K562 (cell line): ENCODE measurements at regions not wholly inside any gene's neighbourhood (a gene's known extent, or its start where the extent isn't known, plus 50 kb on each side); places are given as distances from the start of the nearest gene placed in this dataset.

Experiments
- ATAC-seq: fragments of 200-7000 bp; cut with Tn5 transposase; 3 replicates; pipeline ENCODE4 v1.9.1; 2020; ENCODE audit warnings: moderate library complexity
- BruUV-seq: library from RNA; stranded (reverse); fragments of 400-500 nt; replicated peaks from 2 replicates; lab custom pipeline; 2021; lab: Mats Ljungman, UMichigan
- CTCF ChIA-PET: fragments of 300-600 bp; formaldehyde crosslinking; extraction: SDS; loops from one replicate; lab custom pipeline; 2021; ENCODE audit warnings: low intra/inter-chr PET ratio; lab: Yijun Ruan, JAX
- POLR2A ChIA-PET: fragments of 300-600, 350-650 bp; sonication (Branson Sonifier 250); formaldehyde crosslinking; extraction: SDS; loops from one replicate; lab custom pipeline; 2021; ENCODE audit warnings: antibody characterized with exemption, inconsistent platforms; lab: Yijun Ruan, JAX
- DNase-seq, 4 experiments: peaks; one replicate each; pipeline versions ENCODE4 v3.0.0 to v3.0.0-alpha.2; 2011 to 2018; ENCODE audit warnings: low spot score in 3 of 4, mixed read lengths in 3 of 4; ENCODE audit errors: extremely low read depth in 1 of 4
- FAIRE-seq: peaks from 2 replicates; lab custom pipeline; 2011; peaks lifted over from hg19 to GRCh38; lab: Jason Lieb, UNC
- H2AFZ ChIP-seq: 2 replicates; pipeline ENCODE4 v1.6.0; 2011; ENCODE audit warnings: low read depth, low read length, control low read depth, inconsistent platforms
- H3K27ac ChIP-seq: fragments of 200-600 bp; 3 replicates; pipeline ENCODE4 v1.8.0; 2011; ENCODE audit warnings: low read depth, mild to moderate bottlenecking, control low read depth, inconsistent platforms, low read length, moderate library complexity, mixed read lengths; ENCODE audit errors: extremely low read depth
- H3K27me3 ChIP-seq, 2 experiments: fragments of 300-600 bp in 1 of 2; 2 replicates in 1 of 2; 3 replicates in 1 of 2; pipeline versions ENCODE4 v1.6.0 to v1.8.0; 2011; ENCODE audit warnings: inconsistent platforms in 2 of 2, low read length in 2 of 2, mild to moderate bottlenecking in 1 of 2, mixed read lengths in 1 of 2, moderate library complexity in 1 of 2; ENCODE audit not compliant: control insufficient read depth in 2 of 2, insufficient read depth in 2 of 2
- H3K36me3 ChIP-seq: fragments of 300-600 bp; 3 replicates; pipeline ENCODE4 v1.8.0; 2011; ENCODE audit warnings: mild to moderate bottlenecking, low read length, inconsistent platforms; ENCODE audit not compliant: control insufficient read depth, insufficient read depth
- H3K4me1 ChIP-seq, 2 experiments: fragments of 200-600 bp in 1 of 2; replicated peaks in 1 of 2; 2 replicates in 1 of 2; 3 replicates in 1 of 2; pipeline versions ENCODE4 v1.5.1 to v1.8.0; 2011; ENCODE audit warnings: inconsistent platforms in 2 of 2, low read length in 2 of 2, mild to moderate bottlenecking in 1 of 2, mixed read lengths in 1 of 2, moderate library complexity in 1 of 2; ENCODE audit not compliant: control insufficient read depth in 2 of 2, insufficient read depth in 2 of 2
- H3K4me2 ChIP-seq: 2 replicates; pipeline ENCODE4 v1.6.1; 2011; ENCODE audit warnings: low read length, control low read depth, inconsistent platforms, mixed read lengths; ENCODE audit not compliant: insufficient read depth
- H3K4me3 ChIP-seq: fragments of 200-600 bp; sonication (generic), shearing (Covaris generic); 2 replicates; pipeline ENCODE4 v1.5.1; 2016; ENCODE audit warnings: control low read depth, inconsistent platforms
- H3K79me2 ChIP-seq: fragments of 200-600 bp; 3 replicates; pipeline ENCODE4 v1.8.0; 2011; ENCODE audit warnings: low read length, inconsistent platforms; ENCODE audit not compliant: control insufficient read depth, insufficient read depth
- H3K9ac ChIP-seq, 2 experiments: 2 replicates each; pipeline versions ENCODE4 v1.6.0 to v1.6.1; 2011; ENCODE audit warnings: low read depth in 2 of 2, low read length in 2 of 2, control low read depth in 1 of 2, inconsistent platforms in 1 of 2, mild to moderate bottlenecking in 1 of 2, mixed read lengths in 1 of 2; ENCODE audit not compliant: insufficient read depth in 1 of 2
- H3K9me1 ChIP-seq: one replicate; pipeline ENCODE4 v1.6.0; 2011; ENCODE audit warnings: inconsistent platforms, mild to moderate bottlenecking, low read length, moderate library complexity; ENCODE audit not compliant: control insufficient read depth, insufficient read depth
- H3K9me3 ChIP-seq: replicated peaks from 2 replicates; pipeline ENCODE4 v1.5.1; 2011; ENCODE audit warnings: low read depth, low read length, inconsistent platforms; ENCODE audit not compliant: control insufficient read depth, insufficient read depth
- H4K20me1 ChIP-seq: replicated peaks from 2 replicates; pipeline ENCODE4 v1.6.1; 2011; ENCODE audit warnings: low read length, inconsistent platforms, mixed read lengths; ENCODE audit not compliant: control insufficient read depth, insufficient read depth
- CUX1 ChIP-seq: fragments of 200-800 bp; sonication (Bioruptor generic); IDR thresholded peaks from 2 replicates; pipeline ENCODE4 v1.6.1; 2016; ENCODE audit warnings: missing genetic modification characterization, missing compliant biosample characterization
- FOXJ2 ChIP-seq: fragments of 200-800 bp; sonication (Bioruptor generic); IDR thresholded peaks from 2 replicates; pipeline ENCODE4 v1.6.1; 2016; ENCODE audit warnings: missing genetic modification characterization, missing compliant biosample characterization
- POLR2AphosphoS2 ChIP-seq: IDR thresholded peaks from 2 replicates; pipeline ENCODE4 v1.6.1; 2012; ENCODE audit warnings: low read length, improper control_type of control experiment
- REST ChIP-seq, 2 experiments: fragments of 450-650 bp; formaldehyde crosslinking in 1 of 2; IDR thresholded peaks; 2 replicates each; pipeline versions ENCODE4 v1.4.0 to v1.6.1; 2014 to 2020; ENCODE audit warnings: mild to moderate bottlenecking in 2 of 2, borderline replicate concordance in 1 of 2, low read depth in 1 of 2
- RFX7 ChIP-seq: fragments of 250-450 bp; sonication (Bioruptor Pico); IDR thresholded peaks from 2 replicates; pipeline ENCODE4 v1.5.1; 2021; ENCODE audit warnings: mild to moderate bottlenecking
- SRSF9 ChIP-seq: fragments of 200-400 bp; formaldehyde crosslinking; IDR thresholded peaks from 2 replicates; pipeline ENCODE4 v1.6.1; 2017; ENCODE audit warnings: low read depth, low read length, borderline replicate concordance
- ZFP30 ChIP-seq: fragments of 250-450 bp; sonication (Bioruptor Pico); IDR thresholded peaks from 2 replicates; pipeline ENCODE4 v1.8.0; 2022; ENCODE audit warnings: moderate library complexity, mild to moderate bottlenecking, inconsistent platforms, borderline replicate concordance
- in situ Hi-C: fragments of 300-500 bp; cut with MboI; formaldehyde crosslinking; loops from 4 replicates; pipeline ENCODE4 v1.15.0; 2018; ENCODE audit warnings: inconsistent platforms, mixed read lengths
- intact Hi-C: fragments of 100-400 bp; cut with micrococcal nuclease; formaldehyde crosslinking; loops from 2 replicates; pipeline ENCODE4 v1.14.2; 2022

- no peak overlapping the region for H3K4me2 ChIP-seq
- CTCF ChIA-PET: no interaction called here
- no peaks in the 10 kb centered on the region for H3K9me3 ChIP-seq
- H3K9me1 ChIP-seq: no peaks in the 10 kb centered on the region
- H2AFZ ChIP-seq: no peak overlapping the region
- in situ Hi-C loops: no loop called here
- H3K27me3 ChIP-seq: no peaks in the 10 kb centered on the region
- no peaks in the 10 kb centered on the region for H3K36me3 ChIP-seq
- no peaks in the 10 kb centered on the region for H3K4me1 ChIP-seq
- H4K20me1 ChIP-seq: no peaks in the 10 kb centered on the region
- no peak overlapping the region for H3K9ac ChIP-seq
- intact Hi-C loops: no loop called here
- FAIRE-seq (no peak), DNase-seq (no peak), ATAC-seq (no peak)
- no TSS peak for BruUV-seq
- H3K4me3 ChIP-seq: no peak overlapping the region
- POLR2A ChIA-PET: no interaction called here
- H3K27ac ChIP-seq: no peak overlapping the region
- no peaks in the 10 kb centered on the region for H3K79me2 ChIP-seq
- no peak for TF ChIP-seq SRSF9
- TF ChIP-seq FOXJ2: no peak
- no peak for TF ChIP-seq CUX1
- no peak for TF ChIP-seq REST (IDR thresholded peaks at IDR 0.05; ENCODE audit: borderline replicate concordance)
- TF ChIP-seq REST (CRISPR knock-in tag; IDR thresholded peaks at IDR 0.05; ENCODE audit: low read depth): no peak
- no peak for TF ChIP-seq ZFP30
- TF ChIP-seq POLR2AphosphoS2: no peak
- TF ChIP-seq RFX7 (CRISPR knock-in tag): no peak
Observed at GRCh38 chr3:137249311-137249940, 291.6 kb downstream of the IL20RB start.
